ENCODE measurements at regions not wholly inside any gene's neighbourhood (a gene's known extent, or its start where the extent isn't known, plus 50 kb on each side); places are given as distances from the start of the nearest gene placed in this dataset.

GRCh38 chr21:32934829-32935228 lies 90.9 kb upstream of the OLIG2 start:
- TF ChIP-seq POLR2A (IDR thresholded peaks at IDR 0.05) = no peak
- TF ChIP-seq, protein P1, sequence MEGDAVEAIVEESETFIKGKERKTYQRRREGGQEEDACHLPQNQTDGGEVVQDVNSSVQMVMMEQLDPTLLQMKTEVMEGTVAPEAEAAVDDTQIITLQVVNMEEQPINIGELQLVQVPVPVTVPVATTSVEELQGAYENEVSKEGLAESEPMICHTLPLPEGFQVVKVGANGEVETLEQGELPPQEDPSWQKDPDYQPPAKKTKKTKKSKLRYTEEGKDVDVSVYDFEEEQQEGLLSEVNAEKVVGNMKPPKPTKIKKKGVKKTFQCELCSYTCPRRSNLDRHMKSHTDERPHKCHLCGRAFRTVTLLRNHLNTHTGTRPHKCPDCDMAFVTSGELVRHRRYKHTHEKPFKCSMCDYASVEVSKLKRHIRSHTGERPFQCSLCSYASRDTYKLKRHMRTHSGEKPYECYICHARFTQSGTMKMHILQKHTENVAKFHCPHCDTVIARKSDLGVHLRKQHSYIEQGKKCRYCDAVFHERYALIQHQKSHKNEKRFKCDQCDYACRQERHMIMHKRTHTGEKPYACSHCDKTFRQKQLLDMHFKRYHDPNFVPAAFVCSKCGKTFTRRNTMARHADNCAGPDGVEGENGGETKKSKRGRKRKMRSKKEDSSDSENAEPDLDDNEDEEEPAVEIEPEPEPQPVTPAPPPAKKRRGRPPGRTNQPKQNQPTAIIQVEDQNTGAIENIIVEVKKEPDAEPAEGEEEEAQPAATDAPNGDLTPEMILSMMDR (IDR thresholded peaks at IDR 0.05) = no peak
